ENCODE measurements at regions not wholly inside any gene's neighbourhood (a gene's known extent, or its start where the extent isn't known, plus 50 kb on each side); places are given as distances from the start of the nearest gene placed in this dataset.

DNA sequence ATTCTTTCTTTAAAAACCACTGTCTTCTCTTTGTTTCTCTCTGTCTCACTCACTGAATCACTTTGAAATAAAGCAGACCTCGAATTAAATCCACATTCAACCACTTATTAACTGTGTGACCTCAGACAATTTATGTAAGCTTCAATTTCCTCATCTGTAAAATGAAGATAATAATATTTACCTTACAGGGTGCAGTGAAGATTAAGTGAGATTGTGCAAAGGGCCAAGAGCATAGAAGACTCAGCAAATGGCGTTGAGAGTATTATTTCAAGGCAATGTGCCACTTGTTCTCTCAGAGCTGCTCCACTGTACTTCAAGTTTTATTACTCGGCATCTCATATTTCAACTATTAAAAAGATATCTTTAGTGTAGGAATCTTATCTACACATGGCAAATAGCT, 454.2 kb upstream of the HNRNPA3 start:
- Histone ChIP-seq H3K36me3 (ENCODE audit: control insufficient read depth, insufficient read depth, low read length) (no peaks in the 10 kb centered on the region), H3K4me3 (replicated peaks; ENCODE audit: low read depth, low read length) (no peak overlapping the region), H3K27me3 (replicated peaks; ENCODE audit: control insufficient read depth, insufficient read depth, low read length) (no peaks in the 10 kb centered on the region)
- TF ChIP-seq, protein P1, sequence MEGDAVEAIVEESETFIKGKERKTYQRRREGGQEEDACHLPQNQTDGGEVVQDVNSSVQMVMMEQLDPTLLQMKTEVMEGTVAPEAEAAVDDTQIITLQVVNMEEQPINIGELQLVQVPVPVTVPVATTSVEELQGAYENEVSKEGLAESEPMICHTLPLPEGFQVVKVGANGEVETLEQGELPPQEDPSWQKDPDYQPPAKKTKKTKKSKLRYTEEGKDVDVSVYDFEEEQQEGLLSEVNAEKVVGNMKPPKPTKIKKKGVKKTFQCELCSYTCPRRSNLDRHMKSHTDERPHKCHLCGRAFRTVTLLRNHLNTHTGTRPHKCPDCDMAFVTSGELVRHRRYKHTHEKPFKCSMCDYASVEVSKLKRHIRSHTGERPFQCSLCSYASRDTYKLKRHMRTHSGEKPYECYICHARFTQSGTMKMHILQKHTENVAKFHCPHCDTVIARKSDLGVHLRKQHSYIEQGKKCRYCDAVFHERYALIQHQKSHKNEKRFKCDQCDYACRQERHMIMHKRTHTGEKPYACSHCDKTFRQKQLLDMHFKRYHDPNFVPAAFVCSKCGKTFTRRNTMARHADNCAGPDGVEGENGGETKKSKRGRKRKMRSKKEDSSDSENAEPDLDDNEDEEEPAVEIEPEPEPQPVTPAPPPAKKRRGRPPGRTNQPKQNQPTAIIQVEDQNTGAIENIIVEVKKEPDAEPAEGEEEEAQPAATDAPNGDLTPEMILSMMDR (IDR thresholded peaks at IDR 0.05; ENCODE audit: insufficient read depth, low read length, poor library complexity, severe bottlenecking) = no peak
- DNase-seq (ENCODE audit: extremely low read depth, insufficient read length) = no peak

DNA sequence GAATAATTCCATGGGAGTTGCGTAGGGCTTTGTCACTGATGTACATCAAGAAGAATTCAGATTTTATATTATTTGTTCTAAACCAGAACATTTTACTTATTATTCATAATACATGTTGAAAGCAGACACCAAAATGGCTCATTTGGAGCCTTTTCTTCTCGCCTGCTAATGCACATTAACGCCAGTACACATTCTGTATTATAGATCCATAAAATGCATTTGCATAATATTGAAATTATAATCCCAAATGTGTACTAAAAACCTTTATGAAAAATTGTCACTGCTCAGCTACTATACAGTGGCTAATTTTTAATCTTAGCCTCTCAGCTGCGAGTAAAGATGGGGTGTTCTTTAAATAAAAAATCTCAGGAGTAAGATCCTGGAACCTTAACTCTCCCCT, 452.2 kb upstream of the HNRNPA3 start:
- no peak for DNase-seq (ENCODE audit: extremely low read depth, insufficient read length)
- no peak overlapping the region for H3K4me3 ChIP-seq (replicated peaks; ENCODE audit: low read depth, low read length)
- no peaks in the 10 kb centered on the region for H3K36me3 ChIP-seq (ENCODE audit: control insufficient read depth, insufficient read depth, low read length)
- H3K27me3 ChIP-seq (replicated peaks; ENCODE audit: control insufficient read depth, insufficient read depth, low read length) = no peaks in the 10 kb centered on the region
- TF ChIP-seq, protein P1 (IDR thresholded peaks at IDR 0.05; ENCODE audit: insufficient read depth, low read length, poor library complexity, severe bottlenecking) = no peak

DNA sequence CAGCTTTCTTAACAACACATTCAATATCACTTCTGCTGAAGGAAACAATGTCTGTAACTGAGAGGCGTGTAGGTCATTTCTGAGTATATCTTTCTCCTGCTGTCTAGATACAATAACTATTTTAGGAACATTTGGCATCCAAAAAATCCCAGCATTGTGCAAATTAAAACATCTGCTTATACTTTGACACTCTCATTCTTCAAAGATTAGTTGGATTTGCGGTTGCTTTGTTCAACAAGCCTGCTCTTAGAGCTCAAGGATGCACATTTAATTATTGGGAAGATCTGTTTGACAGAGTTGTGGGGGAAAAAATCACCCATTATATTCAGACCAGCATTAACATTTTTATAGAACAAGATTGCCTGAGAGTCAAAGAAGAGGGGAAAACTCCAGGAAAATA, 449.5 kb upstream of the HNRNPA3 start:
- Histone ChIP-seq H3K27me3 (replicated peaks; ENCODE audit: control insufficient read depth, insufficient read depth, low read length) (no peaks in the 10 kb centered on the region), H3K36me3 (ENCODE audit: control insufficient read depth, insufficient read depth, low read length) (no peaks in the 10 kb centered on the region), H3K4me3 (replicated peaks; ENCODE audit: low read depth, low read length) (no peak overlapping the region)
- TF ChIP-seq, protein P1 (IDR thresholded peaks at IDR 0.05; ENCODE audit: insufficient read depth, low read length, poor library complexity, severe bottlenecking) = no peak
- no peak for DNase-seq (ENCODE audit: extremely low read depth, insufficient read length)

DNA sequence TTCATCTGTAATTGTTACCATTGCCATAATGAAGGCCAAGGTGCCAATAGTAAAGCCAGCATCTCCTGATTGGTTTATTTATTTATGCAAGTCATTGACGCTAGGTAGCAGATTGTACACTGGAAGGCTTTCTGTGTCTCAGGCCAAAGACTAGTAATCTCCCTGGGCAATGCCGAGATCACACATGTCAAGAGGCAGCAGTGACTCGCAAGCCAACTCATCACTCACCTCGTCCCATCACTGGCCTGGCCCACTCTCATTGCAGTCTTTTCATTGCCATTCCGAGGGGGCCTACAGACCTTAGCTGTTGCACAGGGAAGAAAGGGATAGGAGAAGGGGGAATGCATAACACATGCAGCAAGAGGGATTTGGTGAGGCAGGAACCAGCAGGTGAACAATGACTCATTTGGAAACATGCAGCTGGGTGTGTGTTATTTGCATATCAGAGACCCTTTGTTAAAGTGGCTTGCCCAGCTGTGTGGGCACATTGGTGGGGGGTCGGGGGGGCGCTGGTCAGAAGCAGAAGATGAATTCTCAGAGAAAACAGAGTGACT, 448.7 kb upstream of the HNRNPA3 start:
- TF ChIP-seq, protein P1 (IDR thresholded peaks at IDR 0.05; ENCODE audit: insufficient read depth, low read length, poor library complexity, severe bottlenecking) = no peak
- peak; percentile 79 for DNase-seq (ENCODE audit: extremely low read depth, insufficient read length)
- peak overlapping the region; percentile 24 for H3K4me3 ChIP-seq (replicated peaks; ENCODE audit: low read depth, low read length)
- no peaks in the 10 kb centered on the region for H3K27me3 ChIP-seq (replicated peaks; ENCODE audit: control insufficient read depth, insufficient read depth, low read length)
- no peaks in the 10 kb centered on the region for H3K36me3 ChIP-seq (ENCODE audit: control insufficient read depth, insufficient read depth, low read length)

DNA sequence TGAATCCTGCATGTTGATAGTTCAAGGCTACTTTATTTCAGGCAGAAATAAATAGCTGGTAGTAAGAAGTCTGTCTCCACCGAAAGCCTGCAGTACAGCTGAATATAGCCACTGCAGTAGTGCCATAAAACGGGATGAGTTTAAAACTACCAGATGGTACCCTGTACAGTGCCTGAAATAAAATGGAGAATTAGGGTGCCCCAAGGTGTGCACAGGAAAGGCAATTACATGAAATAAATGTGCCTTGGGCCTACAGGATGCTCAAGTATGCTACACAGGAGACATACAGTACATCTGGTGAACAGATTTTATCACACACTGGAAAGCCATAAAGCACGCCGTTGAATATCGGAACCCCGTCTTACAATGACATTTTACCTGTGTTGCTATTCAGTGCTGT, 447.7 kb upstream of the HNRNPA3 start:
- H3K27me3 ChIP-seq (replicated peaks; ENCODE audit: control insufficient read depth, insufficient read depth, low read length) = no peaks in the 10 kb centered on the region
- TF ChIP-seq, protein P1 (IDR thresholded peaks at IDR 0.05; ENCODE audit: insufficient read depth, low read length, poor library complexity, severe bottlenecking) = no peak
- no peak overlapping the region for H3K4me3 ChIP-seq (replicated peaks; ENCODE audit: low read depth, low read length)
- no peak for DNase-seq (ENCODE audit: extremely low read depth, insufficient read length)
- no peaks in the 10 kb centered on the region for H3K36me3 ChIP-seq (ENCODE audit: control insufficient read depth, insufficient read depth, low read length)

DNA sequence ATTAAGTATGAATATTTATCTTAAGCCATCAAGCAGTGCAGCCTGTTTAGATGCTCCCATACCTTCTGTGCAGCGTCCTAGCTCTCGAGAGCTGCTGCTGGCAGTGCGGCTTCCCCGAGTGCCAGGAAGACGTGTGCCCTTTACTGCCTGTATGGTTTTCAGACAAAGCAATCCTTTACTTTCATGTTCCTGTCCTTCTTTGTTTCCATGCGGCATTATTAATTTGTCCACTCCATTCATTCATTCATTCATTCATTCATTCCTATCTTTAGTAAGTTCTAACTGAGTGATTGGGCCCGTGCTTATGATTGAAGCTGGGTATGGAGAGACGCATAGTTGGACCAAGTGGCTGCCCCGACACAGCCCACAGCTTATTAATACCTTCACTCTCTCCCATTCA, 446.6 kb upstream of the HNRNPA3 start:
- no peaks in the 10 kb centered on the region for H3K27me3 ChIP-seq (replicated peaks; ENCODE audit: control insufficient read depth, insufficient read depth, low read length)
- no peaks in the 10 kb centered on the region for H3K36me3 ChIP-seq (ENCODE audit: control insufficient read depth, insufficient read depth, low read length)
- TF ChIP-seq, protein P1 (IDR thresholded peaks at IDR 0.05; ENCODE audit: insufficient read depth, low read length, poor library complexity, severe bottlenecking) = no peak
- no peak for DNase-seq (ENCODE audit: extremely low read depth, insufficient read length)
- no peak overlapping the region for H3K4me3 ChIP-seq (replicated peaks; ENCODE audit: low read depth, low read length)

All from GM06990 (cell line).